ENCODE measurements at regions not wholly inside any gene's neighbourhood (a gene's known extent, or its start where the extent isn't known, plus 50 kb on each side); places are given as distances from the start of the nearest gene placed in this dataset.

GRCh38 chr22:22050141-22050775, 67.7 kb upstream of the TOP3B start:
- TF ChIP-seq CTCF (IDR thresholded peaks at IDR 0.05; ENCODE audit: low read length) (no peak), EZH2 (IDR thresholded peaks at IDR 0.05; ENCODE audit: borderline replicate concordance, low read length) (no peak)

Measured in OCI-LY1 (cell line).